GM12873 (cell line): ENCODE measurements at regions not wholly inside any gene's neighbourhood (a gene's known extent, or its start where the extent isn't known, plus 50 kb on each side); places are given as distances from the start of the nearest gene placed in this dataset.

Source experiments
- TF ChIP-seq, protein P1 (sequence below): IDR thresholded peaks from 2 replicates; pipeline ENCODE4 v1.5.1; 2012; ENCODE audit warnings: low read depth, mild to moderate bottlenecking, moderate library complexity, low read length, control low read depth; ENCODE audit not compliant: insufficient read depth; ENCODE audit errors: missing control alignments

DNA sequence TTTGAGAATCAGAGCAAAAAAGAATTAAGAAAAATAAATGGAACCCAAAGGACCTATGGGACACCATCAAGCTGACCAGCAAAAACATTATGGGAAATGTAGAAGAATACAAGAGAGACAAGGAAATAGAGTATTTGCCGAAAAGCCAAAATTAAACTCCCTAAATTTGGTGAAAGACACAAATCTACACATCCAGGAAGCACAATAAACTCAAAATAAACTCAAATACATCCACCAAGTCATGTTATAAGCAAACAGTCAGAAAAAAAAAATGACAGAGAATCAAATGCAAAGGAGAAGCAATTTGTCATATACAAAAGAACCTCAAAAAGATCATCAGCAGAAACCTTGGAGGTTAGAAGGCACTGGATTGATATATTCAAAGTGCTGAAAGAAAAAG, 105.4 kb downstream of the ZNF33B start:
- TF ChIP-seq, protein P1, sequence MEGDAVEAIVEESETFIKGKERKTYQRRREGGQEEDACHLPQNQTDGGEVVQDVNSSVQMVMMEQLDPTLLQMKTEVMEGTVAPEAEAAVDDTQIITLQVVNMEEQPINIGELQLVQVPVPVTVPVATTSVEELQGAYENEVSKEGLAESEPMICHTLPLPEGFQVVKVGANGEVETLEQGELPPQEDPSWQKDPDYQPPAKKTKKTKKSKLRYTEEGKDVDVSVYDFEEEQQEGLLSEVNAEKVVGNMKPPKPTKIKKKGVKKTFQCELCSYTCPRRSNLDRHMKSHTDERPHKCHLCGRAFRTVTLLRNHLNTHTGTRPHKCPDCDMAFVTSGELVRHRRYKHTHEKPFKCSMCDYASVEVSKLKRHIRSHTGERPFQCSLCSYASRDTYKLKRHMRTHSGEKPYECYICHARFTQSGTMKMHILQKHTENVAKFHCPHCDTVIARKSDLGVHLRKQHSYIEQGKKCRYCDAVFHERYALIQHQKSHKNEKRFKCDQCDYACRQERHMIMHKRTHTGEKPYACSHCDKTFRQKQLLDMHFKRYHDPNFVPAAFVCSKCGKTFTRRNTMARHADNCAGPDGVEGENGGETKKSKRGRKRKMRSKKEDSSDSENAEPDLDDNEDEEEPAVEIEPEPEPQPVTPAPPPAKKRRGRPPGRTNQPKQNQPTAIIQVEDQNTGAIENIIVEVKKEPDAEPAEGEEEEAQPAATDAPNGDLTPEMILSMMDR = no peak

DNA sequence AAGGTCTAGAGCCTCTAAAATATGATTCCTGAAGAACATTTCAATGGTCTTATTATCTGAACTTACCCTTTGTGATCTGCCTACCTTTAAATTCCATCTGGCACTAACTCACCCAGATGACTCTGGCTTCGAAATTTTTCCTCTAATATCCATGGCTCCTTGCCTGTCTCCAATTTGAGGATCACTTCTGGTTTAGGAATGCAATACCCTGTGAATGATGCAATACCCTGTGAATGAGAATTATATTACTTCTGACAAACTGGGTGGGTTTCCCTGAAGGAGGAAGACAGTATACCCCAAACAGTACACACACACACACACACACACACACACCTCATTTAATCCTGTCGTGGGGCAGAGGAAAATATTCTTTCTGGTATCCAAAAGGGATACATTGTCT, 115.3 kb downstream of the ZNF33B start:
- TF ChIP-seq, protein P1 = no peak

DNA sequence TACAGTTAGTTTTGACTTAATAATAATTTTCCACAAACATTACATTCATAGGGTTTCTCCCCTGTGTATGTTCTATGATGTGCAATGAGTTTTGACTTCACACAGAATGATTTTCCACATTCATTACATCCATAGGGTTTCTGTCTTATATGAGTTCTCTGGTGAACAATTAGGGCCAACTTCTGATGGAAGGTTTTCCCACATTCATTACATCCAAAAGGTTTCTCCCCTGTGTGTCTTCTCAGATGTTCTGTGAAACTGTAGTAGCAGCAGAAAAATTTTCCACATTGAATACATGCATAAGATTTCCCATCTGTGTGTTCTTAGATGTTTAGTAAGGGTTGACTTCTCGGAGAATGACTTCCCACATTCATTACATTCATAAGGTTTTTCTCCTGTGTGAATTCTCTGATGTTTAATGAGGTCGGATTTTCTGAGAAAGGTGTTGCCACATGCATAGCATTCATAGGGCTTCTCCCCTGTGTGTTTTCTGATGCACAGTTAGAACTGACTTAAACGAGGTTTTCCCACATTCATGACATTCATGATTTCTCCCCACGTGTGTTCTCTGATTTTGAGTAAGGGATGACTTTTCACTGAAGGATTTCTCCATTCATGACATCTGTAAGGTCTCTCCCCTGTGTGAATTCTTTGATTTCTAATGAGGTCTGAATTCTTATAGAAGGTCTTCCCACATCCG, 118.5 kb downstream of the ZNF33B start:
- TF ChIP-seq, protein P1 = no peak

DNA sequence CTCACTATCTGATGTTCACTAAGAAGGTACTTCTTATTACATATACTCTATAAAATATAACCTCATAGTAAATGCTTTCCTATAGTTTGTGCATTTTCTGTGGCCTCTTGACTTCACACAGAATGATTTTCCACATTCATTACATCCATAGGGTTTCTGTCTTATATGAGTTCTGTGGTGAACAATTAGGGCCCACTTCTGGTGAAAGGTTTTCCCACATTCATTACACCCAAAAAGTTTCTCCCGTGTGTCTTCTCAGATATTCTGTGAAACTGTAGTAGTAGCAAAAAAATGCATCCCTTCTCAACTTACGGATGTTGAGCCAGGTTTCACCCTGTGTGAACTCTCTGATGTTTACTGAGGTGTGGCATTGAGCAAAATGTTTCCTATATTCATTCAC, 119.3 kb downstream of the ZNF33B start:
- TF ChIP-seq, protein P1 = no peak

DNA sequence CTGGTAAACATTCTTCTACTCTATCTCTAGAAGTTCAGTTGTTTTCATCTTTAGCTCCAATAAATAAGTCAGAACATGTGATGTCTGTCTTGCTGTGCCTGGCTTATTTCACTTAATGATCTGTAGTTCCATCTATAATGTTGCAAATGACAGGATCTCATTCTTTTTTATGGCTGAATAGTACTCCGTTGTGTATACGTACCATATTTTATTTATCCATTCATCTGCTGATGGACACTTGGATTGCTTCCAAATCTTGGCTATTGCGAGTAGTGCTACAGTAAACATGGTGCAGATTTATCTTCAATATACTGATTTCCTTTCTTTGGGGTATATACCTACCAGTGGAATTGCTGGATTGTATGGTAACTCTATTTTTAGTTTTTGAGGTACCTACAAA, 124.4 kb downstream of the ZNF33B start:
- TF ChIP-seq, protein P1 = no peak

DNA sequence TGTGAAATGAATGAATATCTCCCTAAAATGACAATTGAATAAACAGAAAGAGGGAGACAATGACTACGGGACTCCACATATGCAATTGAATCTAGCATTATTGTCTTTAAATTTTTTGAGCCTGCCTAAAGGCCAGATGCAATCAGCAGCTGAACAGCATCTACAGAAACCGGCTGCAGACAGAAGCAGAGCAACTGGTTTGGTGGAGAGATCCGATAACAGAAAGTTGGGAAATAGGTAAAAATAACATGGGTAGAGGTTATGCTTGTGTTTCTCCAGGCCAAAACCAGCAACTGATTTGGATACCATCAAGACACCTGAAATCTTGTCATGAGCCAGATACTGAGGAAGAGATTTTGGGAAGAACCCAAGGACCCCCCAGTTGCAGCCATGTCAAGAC, 146.6 kb downstream of the ZNF33B start:
- TF ChIP-seq, protein P1 = no peak

DNA sequence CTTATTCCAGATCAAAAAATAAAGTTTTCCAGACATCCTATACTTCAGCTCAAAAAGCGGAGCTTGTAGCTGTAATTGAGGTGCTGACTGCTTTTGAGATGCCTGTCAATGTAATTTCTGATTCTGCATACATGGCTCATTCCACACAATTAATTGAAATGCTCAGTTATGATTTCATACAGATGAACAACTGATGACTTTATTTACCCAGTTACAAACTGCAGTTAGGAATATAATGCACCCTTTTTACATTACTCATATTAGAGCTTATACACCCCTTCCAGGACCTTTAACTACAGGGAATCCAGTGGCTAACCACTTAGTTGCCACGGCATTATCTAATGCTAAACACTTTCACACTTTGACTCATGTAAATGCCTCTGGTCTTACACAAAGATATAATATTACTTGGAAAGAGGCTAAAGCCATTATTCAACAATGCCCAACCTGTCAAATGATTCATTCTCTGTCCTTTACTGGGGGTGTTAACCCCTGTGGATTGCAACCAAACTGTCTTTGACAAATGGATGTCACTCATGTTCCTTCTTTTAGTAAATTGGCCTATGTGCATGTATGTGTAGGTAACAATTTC, 147.3 kb downstream of the ZNF33B start:
- TF ChIP-seq, protein P1 = no peak
